SK-MEL-5 (cell line): ENCODE measurements at regions not wholly inside any gene's neighbourhood (a gene's known extent, or its start where the extent isn't known, plus 50 kb on each side); places are given as distances from the start of the nearest gene placed in this dataset.

Experiments used
- DNase-seq: peaks from one replicate; pipeline ENCODE4 v3.0.0-alpha.2; 2016; ENCODE audit warnings: low read depth, low spot score
- in situ Hi-C: cut with HindIII; loops from 2 replicates; pipeline ENCODE4 v1.10.0; 2016; ENCODE audit warnings: low sequenced_read_pairs, high pct_unique_total_duplicates, low pct_unique_long_range_greater_than_20kb

GRCh38 chr20:48319943-48320584 is 507.7 kb downstream of the PREX1 start:
- no peak for DNase-seq
- in situ Hi-C loops, result no loop called here

- no peak for DNase-seq
- in situ Hi-C loops, result no loop called here
Measured at GRCh38 chr20:48317578-48317977, 510.2 kb downstream of the PREX1 start.

- no peak for DNase-seq
- in situ Hi-C loops, result no loop called here
Measured at GRCh38 chr20:48314925-48315592, 512.7 kb downstream of the PREX1 start.

DNA sequence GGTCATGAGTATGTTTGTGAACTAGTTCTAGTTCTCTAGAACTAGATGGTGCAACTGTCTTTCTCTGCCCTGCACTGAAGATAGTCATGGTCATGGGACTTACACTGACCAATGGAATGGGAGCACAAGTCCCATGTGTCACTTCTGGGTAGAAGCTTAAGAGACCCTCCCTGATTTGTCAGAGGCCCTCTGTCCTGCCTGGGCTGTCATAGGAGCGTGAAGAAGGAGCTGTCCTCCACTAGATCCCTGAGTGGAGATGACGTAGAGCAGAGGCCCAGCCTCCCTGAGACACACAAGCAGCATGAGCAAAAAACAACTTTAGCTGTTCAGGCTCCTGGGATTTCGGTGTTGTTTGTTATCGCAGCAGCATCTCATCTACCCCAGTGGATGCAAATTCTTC is 514.5 kb downstream of the PREX1 start:
- DNase-seq, result no peak
- in situ Hi-C loops, result no loop called here

GRCh38 chr20:48311956-48312355 is 515.8 kb downstream of the PREX1 start:
- in situ Hi-C loops, result no loop called here
- DNase-seq, result no peak

GRCh38 chr20:48310305-48310704 is 517.5 kb downstream of the PREX1 start:
- in situ Hi-C loops, result no loop called here
- no peak for DNase-seq

- no peak for DNase-seq
- in situ Hi-C loops, result no loop called here
Measured at GRCh38 chr20:48309293-48309692, 518.5 kb downstream of the PREX1 start.

DNA sequence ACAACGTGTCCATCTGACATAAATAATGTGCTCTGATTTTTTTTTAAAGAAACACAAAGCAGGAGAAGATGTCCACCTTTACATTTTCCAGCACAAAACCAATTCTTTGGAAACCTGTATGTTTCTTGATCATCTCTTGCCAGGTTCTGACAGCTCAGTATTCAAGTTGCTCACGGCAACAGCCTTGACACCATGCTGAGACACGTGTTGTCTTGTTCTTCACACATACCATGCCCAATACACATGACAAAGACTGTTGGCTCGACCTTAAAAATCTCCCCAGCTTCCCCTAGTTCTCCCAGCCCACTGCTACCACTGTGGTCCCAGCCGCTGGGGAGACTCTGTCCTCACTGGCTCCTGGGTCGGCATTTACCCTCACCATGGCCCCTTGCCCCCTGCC is 518.9 kb downstream of the PREX1 start:
- no peak for DNase-seq
- in situ Hi-C loops, result no loop called here

GRCh38 chr20:48308232-48308781 is 519.5 kb downstream of the PREX1 start:
- no peak for DNase-seq
- in situ Hi-C loops, result no loop called here

DNA sequence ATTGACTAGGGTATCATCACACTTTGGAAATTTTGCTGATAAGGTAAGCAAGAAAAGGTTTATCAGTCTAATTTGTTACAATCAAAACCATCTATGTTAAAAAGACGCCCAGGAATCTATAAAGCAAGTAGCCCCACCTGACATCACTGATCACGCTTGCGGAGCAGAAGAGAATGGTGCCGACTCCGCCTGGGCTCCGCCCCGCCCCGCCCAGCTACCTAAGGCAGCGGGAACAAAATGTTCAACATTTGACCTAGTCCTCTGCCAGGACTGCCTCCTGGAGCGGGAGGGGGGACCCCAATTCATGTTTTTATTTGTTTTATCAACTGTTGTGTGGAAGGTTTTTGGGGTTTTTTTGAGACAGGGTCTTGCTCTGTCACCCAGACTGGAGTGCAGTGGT is 520.5 kb downstream of the PREX1 start:
- no peak for DNase-seq
- in situ Hi-C loops, result no loop called here

GRCh38 chr20:48302844-48303542 is 517.7 kb upstream of the SULF2 start:
- no peak for DNase-seq
- in situ Hi-C loops, result no loop called here

- DNase-seq, result no peak
- in situ Hi-C loops, result no loop called here
Measured at GRCh38 chr20:48302149-48302548, 516.9 kb upstream of the SULF2 start.

DNA sequence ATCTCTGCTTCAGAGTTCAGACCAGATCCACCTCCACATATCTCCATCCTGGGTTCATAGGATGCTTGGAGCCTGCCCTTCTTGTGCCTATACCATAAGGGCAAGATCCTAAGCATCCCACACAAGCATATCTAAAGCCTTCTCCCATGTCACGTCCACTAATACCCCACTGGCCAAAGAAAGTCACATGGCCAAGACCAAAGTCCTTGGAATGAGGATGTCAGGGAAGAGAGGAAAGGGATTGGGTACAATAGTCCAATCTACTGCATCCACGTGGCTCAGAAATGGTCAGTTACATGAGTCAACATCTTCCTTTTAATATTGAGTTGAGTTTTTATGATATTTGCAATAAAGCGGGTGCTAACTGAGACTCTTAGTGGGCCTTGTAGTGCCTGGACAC is 515.9 kb upstream of the SULF2 start:
- in situ Hi-C loops, result no loop called here
- DNase-seq, result no peak

- DNase-seq, result no peak
- in situ Hi-C loops, result no loop called here
Measured at GRCh38 chr20:48300529-48300928, 515.2 kb upstream of the SULF2 start.

DNA sequence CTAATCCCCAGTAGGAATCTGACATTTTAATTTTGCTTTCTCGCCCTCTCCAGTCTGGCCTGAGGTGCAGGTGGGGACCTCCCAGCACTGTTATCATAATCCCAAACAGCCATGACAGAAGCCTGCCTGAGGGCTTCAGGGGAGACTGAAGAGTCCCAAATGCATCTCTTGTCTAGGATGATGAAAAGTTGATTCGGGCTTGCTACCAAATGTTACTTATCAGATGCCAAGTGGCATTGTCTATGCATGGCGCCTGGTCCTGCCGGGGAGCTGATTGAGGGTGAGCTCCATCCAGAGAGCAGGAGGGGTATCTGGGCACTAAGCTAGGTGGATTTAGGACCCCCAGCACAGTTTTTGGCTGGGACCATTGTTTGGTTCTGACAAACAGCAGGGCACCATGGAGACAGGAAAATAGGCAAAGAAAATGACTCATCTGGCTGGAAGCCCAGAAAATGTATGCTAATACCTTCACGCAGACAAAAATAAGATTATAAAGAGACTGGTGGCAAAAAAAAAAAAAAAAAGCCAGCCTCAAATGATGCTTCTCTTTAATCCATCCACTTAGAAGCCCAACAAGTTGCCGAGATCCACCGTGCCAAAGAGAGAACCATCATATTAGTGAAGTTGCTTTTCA is 513.7 kb upstream of the SULF2 start:
- peak; percentile 36 for DNase-seq
- in situ Hi-C loops, result no loop called here

DNA sequence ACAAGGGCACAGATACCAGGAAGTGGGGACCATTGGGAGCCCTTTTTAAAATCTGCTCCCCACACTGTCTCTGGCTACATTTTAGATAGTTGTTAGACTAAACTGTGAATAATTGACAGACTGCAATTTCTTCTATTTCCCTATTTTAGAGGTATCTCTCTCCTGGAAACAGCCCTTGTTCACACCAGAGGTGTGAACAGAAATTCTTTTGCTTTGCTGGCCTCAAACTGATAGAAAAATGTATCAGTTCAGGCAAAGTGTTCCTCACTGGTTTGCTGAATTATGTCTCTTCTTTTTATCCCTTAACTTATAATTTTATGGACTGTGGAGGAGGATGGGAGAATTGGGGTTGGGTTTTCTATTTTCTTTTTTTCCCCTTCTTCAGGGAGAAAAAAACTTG is 513.2 kb upstream of the SULF2 start:
- in situ Hi-C loops, result no loop called here
- no peak for DNase-seq

DNA sequence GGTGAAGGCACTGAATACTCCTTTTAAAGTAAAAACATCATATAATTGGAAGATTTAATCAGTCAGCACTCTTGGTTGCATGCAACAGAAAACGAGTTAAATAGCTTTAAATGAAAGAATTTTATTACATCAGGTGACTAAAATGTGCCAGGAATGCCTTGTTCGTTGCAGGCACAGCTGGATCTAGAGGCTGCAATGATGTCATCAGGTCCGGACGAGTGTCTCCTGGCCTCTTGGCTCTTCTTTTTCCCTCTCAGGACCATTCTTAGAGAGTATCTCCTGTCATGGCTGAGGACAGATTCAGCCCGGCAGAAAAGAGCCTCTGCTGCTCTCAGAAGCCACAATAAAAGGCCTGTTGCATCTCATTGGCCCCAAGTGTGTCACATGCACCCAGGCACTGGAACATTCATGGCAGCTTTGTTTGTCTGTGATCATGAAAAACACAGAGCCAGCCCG is 510.7 kb upstream of the SULF2 start:
- in situ Hi-C loops, result no loop called here
- no peak for DNase-seq

DNA sequence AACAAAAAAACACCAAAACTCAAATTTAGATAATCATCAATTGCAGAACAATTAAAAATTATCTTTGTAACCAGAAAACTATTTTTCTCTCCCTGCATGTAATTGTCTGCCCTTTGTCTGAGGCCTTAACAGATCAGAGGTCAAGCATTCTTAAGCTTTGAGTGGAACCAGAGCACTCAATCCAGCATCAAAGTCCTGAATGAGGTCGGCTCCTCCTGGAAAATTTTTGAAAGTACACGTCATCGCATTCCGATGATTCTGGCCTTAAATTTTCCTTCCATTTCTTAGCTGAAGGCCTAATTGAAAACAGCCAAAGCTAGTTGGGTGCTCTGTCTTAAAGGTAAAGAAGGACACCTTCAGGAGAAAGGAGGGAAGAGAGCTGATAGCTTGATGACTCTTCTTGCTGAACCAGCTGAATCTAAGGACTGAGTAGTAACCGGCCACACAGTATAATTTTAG is 510.2 kb upstream of the SULF2 start:
- in situ Hi-C loops, result no loop called here
- peak; percentile 38 for DNase-seq
